ENCODE measurements at regions not wholly inside any gene's neighbourhood (a gene's known extent, or its start where the extent isn't known, plus 50 kb on each side); places are given as distances from the start of the nearest gene placed in this dataset.

GRCh38 chrX:80511969-80512760, 91.9 kb downstream of the TENT5D start:
- TF ChIP-seq CTCF (IDR thresholded peaks at IDR 0.05) = no peak
- TF ChIP-seq POLR2AphosphoS5 (IDR thresholded peaks at IDR 0.05; ENCODE audit: low read depth, low read length) = no peak
